Iris pigment epithelial cell (primary cell): ENCODE measurements at regions not wholly inside any gene's neighbourhood (a gene's known extent, or its start where the extent isn't known, plus 50 kb on each side); places are given as distances from the start of the nearest gene placed in this dataset.
"Not testable (repeated sequence)": the region's sequence is repeated elsewhere in the genome, so short reads cannot be mapped to it uniquely, and the experiment has no call there.

Experiments
- DNase-seq: peaks from one replicate; pipeline ENCODE4 v3.0.0-alpha.2; 2011; ENCODE audit warnings: low read depth

DNA sequence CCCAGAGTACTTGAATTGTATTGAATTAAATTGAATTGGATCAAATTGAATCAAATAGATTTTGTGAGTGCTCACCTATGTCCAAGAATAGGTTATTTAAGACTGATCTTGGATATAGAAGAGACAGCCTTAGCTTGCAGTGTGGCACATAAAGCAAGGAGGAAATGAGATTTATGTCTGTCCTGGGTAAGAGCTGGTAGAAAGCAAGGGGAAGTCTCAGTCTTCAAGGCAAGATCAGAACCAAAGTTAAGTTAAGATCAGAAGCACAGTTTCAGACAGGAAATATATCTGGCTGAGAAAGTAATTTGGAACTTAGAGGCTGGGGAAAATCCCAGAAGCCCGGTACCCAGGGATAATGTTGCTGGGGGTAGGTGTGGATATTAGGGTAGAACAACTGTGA is 244.4 kb upstream of the ARPP21 start:
- DNase-seq, result no peak

DNA sequence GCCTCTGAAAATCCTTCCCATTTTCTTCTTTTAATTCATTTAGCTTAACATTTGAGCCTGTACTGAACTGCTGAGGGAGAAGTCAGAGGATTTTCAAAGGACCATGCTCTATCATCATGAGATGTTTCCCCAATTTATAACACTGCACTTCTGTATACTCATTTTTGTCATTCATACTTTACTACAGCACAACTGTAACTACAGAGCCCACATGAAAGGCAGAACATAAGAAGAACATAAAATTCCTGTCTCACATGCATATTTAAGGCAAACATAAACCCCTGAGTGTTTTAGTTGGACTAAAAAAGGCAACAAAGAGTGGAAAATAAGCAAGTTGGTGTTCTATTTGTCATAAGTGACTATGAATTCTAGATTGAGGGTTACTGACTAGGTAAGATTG is 237.7 kb upstream of the ARPP21 start:
- no peak for DNase-seq

DNA sequence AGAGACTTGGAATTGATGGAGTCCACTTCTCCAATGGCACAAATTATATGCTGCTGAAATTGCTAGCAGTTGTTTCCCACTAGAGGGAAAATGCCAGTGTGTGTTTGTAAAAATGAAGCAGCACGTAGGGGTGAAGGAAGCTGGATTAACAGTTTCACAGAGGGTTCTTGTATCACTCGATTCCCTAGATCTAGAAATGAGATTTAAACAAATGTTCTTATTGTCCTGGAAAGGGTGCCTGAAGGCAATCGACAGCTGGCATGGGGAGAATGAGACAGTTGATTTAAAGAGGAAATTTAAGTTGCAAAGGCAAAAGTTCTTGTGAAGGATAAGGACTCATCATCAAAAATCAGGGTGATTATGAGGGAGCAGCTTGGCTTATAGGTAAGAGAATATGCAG is 234.8 kb upstream of the ARPP21 start:
- DNase-seq, result no peak

DNA sequence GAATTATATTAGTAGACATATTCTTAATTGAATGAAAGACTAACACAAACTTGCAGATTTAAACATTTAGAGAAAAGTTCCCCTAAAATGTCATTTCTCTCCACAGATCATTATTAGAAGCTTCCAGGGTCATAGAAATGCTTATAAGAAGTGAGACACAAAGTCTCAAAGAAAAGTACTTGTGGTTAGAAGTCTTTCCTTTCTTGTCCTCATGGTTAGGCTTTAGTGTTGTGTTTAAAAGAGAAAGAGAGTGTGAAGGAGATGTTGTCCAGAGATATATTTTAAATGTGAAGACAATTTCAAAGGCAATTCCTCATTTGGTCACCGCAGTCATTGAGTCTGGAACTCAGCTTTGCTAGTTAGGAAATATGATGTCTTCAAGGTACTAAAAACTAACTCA is 230.4 kb upstream of the ARPP21 start:
- DNase-seq, result no peak

DNA sequence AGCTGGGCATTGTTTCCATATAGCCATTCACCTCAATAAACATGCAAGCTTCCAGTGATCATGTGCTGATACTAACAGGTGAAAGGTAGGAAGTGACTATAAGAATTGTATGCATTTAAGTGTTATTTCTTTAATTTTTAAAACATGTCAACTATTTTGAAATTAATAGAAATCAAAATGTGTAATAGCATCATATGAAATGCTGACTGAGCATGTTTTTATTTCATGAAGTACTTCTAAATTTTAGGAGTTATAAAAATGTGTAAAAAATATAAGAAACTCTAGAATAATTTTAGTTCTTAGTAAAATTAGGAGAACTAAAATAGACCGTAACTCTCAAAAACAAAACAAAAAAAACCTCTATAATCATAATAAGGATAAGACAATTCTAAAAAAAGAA is 229.3 kb upstream of the ARPP21 start:
- DNase-seq, result no peak

DNA sequence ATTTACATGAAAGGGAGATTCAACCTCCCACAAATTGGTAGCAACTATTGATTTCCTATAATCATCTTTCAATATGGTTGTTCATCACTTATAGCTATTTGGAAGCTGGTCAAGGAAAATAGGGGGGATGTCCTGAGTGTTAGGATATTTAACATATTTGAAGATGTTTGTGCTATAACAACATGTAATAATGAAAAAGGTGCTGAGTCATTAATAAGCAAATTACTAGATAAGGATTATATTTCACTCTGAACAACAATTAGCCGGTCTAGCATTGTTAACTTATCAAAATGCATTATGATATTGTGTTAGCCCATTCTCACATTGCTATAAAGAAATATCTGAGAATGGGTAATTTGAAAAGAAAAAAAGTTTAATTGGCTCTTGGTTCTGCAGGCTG is 225.8 kb upstream of the ARPP21 start:
- DNase-seq, result no peak

DNA sequence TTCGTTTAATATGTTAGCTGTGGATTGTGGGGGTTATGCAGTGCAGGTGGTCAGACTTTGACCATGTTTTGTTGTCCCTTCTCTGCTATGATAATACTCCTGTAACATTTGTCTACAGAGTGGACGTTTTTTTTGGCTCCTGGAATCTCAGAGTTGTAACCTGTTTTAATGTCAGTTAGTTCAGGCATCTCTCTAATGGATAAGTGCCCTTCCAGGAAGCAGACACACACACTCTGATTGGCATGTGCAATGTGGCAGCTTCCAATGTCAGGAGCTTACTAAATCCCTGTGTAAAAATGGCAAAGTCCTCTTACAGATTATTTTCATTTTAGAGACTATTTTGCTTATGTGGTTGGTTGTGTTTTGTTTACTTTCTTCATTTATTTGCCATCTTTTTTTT is 222.2 kb upstream of the ARPP21 start:
- no peak for DNase-seq

DNA sequence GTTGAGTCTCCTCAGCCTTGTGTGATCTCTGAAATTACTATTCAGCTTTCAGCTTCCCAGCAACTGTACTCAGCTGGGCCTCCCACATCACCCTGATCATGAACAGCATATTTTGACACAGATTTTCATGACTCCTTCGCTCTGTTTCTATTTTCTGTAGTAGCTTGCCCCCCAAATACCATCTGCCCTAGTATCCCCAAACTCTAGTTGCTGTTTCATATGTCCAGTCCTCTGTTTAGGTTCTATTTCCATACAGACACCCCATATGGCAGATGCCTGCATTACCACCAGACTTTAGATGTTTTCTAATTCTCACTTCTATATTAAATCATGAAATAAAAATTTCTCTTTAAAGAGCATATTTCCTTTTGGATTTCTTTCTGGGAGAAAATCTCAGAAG is 217.2 kb upstream of the ARPP21 start:
- no peak for DNase-seq

DNA sequence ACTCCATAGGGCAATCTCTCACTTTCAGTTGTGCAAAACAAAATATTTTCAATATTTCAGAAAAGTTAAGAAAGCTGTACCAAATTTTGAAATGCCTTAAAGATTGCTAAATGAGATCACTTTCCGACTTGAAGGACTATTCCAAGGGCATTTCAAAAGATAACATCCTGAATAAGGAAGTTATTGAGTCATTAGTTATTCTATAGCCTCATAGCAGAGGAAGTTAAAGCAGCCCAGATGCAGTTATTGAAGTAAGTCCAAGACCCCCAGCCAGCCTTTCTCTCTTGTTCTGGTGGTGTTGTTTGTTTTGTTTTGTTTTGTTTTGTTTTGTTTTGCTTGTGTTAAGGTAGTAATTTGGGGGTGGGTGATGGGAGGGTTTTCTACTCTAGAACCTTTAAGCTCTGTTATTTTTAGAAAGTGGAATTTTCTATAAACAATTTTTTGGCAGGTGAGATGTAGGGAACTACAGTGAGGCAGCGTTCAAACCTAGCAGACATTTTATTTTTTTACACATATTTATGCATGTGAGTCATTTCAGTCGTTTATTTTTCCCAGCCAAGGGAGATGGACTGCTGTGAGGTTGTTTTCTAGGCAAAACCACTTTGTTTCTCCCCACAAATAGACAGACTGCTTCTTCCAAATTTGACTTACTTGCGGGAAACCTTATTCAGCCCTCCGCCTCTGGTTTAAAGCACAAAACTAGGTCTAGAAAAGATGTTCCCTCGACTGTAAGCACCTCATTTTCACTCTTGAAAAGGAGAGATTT is 216.3 kb upstream of the ARPP21 start:
- DNase-seq, result peak; percentile 45

DNA sequence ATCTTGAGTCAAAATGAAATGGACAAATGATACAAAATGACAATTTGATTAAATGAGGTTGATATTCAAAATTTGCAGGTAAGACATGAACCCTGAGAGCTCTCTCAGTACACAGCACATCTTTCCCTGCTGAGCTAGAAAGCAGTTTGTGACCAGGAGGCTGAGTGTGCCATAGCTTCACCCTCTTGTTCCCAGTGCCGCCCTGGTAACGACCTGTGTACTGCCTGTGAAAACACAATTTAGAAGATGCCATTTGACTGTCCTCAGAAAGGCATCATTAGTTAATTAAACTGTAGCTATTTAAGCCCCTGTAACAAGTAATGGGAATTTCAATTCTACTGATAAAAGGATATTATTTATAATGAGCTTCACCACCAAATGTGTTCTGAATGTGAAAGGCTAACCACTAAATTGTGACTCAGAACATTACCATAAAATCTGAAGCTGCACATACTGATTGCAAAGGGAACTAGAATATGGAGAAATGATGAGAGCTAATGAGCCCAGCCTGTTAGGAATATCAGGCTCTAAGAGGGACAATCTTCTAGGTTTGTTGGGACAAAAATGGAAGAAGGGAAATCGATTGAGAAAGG is 212.9 kb upstream of the ARPP21 start:
- DNase-seq, result peak; percentile 11

DNA sequence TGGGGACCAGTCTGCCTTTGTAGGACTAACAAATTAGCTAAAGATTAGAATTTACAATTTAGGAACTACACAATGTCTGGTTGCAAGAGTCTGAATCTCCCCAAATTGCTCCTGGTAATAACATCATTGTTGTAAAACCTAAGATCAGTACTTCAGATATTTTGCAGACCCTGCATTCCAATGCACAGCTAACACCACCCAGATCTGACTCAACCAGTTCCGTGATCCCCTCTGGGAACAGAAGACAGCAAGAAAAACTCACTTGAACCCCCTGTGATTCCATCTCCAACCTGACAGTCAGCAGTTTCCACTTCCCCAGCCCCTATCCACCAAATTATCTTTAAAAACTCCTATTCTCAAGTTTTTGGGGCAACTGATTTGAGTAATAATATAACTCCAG is 201.9 kb upstream of the ARPP21 start:
- no peak for DNase-seq

DNA sequence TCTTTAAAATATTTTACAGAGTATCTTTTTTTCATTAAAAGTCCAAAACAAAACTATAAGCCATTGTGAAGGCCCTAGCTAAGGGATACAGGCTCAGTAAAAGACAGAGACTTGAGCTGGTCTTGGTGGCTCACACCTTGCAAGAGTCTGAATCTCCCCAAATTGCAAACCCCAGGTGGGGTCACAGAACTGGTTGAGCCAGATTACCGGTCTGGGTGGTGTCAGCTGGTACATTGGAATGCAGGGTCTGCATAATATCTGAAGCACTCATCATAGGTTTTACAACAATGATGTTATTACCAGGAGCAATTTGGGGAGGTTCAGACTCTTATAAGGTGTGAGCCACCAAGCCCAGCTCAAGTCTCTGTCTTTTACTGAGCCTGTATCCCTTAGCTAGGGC is 201.2 kb upstream of the ARPP21 start:
- no peak for DNase-seq

DNA sequence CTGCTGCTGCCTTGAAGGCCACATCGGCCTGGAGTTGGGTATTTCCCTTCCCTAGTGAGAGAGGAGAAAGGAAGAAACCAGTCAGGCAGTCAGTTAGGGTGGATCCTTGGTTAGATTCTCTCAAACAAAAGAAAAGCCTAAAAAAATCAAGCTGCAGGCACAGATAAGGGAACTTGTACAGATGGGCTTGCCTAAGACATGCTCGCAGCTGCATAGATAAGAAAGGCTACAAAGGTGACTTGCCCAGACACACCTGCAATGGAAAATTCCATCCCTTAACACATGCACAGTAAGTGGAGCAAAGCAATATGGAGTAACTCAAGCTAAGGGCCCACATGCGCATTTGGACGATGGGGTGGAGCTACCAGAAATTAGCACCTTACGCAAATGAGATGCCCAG is 199.7 kb upstream of the ARPP21 start:
- no peak for DNase-seq

DNA sequence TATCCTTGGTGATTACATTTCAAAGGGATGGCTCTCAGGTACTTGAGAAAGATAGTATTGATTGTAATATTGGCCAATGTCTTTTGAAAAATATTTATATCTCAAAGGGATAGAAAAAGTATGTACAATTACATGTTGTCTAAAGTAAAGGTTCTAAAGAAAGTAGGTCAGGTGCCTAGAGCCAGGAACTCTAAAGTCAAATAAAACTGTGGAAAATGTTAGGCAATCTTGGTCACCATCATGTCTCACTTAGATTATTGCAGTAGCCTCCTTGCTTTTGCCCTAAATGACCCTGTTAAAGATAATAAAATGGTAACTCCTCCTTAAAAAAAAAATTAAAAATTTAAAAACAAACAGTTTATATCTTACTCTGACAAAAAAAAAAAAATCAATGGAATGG is 198.5 kb upstream of the ARPP21 start:
- DNase-seq, result no peak

DNA sequence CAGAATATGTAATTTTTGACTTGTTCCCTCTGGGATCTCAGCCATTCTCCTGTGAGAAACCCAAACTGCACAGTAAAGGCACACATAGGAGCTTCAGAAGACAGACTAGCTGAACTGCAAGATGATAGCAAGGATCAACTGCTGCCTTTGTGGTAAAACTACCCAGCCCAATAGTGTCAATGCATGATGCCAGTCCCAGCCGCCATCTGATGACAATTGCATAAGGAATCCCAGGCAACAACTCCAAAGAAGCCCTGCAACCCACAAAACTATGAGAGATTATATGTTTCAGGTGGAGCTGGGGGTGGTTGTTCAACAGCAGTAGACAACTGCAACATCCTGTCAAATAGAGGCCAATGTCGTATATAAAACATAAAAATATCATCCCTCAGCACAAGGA is 192.4 kb upstream of the ARPP21 start:
- no peak for DNase-seq

DNA sequence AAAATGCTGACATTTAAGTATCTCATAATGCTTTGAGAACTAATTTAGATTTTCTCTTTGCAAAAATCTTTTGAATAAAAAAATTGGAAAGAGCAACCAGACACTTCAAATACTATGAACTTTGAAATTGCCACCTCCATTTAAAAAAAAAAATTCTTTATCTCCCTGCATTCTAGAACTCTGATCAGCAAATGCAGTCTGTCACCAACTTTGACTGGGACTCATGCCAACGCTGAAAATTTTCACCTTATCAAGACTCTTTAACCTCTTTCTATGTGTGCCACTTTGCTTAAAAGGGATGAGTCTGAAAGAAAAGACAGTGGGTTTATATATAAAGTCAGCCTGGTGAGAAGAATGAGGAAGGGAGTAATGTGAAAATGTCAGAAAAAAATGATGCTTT is 191.2 kb upstream of the ARPP21 start:
- DNase-seq, result no peak

DNA sequence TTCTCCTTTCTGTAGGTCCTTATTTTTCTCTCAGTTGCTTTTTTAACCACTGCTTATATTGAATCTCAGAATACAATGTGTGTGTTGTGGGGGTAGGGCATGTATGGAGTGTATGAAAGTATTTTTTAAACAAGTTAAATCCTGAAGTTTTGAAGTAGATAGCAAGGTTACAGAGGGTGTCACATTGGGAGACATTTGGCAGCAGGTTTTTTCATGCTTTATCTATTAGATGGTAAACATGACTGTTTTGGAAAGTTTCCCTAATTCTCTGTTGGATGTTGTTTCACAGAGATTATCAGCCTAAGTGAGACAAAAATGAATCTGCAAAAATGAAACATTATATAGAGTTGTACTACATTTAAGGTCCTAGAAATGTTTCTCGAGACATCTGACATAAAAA is 190.6 kb upstream of the ARPP21 start:
- DNase-seq, result no peak

DNA sequence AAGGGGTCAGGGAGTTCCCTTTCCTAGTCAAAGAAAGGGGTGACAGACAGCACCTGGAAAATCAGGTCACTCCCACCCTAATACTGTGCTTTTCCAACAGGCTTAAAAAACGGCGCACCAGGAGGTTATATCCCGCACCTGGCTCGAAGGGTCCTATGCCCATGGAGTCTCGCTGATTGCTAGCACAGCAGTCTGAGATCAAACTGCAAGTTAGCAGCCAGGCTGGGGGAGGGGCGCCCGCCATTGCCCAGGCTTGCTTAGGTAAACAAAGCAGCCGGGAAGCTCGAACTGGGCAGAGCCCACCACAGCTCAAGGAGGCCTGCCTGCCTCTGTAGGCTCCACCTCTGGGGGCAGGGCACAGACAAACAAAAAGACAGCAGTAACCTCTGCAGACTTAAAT is 184.5 kb upstream of the ARPP21 start:
- not testable (repeated sequence) for DNase-seq

DNA sequence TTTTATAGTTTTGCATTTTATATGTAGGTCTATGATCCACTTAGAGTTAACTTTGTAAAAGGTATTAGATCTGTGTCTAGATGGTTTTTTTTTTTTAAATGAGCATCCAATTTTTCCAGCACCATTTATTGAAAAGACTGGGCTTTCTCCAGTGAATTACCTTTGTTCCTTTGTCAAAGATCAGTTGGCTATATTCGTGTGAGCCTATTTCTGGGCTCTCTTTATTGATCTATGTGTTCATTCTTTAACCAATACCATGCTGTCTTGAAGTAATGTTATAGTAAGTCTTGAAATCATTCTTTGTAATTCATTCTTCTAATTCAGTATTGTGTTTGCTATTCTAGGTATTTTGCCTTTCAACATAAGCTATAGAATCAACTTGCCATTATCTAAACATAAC is 165.4 kb upstream of the ARPP21 start:
- no peak for DNase-seq

DNA sequence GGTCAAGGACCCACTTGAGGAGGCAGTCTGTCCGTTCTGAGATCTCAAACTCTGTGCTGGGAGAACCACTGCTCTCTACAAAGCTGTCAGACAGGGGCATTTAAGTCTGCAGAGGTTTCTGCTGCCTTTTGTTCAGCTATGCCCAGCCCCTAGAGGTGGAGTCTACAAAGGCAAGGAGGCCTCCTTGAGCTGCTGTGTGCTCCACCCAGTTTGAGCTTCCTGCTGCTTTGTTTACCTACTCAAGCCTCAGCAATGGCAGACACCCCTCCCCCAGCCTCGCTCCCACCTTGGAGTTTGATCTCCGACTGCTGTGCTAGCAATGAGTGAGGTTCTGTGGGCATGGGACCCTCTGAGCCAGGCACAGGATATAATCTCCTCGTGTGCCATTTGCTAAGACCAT is 156.8 kb upstream of the ARPP21 start:
- not testable (repeated sequence) for DNase-seq

DNA sequence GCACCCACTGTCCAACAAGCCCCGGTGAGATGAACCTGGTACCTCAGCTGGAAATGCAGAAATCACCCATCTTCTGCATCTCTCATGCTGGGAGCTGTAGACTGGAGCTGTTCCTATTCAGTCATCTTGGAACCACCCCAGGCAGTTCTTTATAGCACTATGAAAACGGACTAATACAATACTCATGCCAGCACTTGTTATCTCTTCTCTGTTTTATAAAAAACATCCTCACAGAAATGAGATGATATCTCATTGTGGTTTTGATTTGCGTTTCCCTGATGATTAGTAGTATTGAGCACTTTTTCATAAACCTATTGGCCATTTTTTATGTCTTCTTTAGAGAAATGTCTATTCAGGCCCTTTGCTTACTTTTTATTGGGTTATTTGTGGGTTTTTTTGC is 156.2 kb upstream of the ARPP21 start:
- no peak for DNase-seq

DNA sequence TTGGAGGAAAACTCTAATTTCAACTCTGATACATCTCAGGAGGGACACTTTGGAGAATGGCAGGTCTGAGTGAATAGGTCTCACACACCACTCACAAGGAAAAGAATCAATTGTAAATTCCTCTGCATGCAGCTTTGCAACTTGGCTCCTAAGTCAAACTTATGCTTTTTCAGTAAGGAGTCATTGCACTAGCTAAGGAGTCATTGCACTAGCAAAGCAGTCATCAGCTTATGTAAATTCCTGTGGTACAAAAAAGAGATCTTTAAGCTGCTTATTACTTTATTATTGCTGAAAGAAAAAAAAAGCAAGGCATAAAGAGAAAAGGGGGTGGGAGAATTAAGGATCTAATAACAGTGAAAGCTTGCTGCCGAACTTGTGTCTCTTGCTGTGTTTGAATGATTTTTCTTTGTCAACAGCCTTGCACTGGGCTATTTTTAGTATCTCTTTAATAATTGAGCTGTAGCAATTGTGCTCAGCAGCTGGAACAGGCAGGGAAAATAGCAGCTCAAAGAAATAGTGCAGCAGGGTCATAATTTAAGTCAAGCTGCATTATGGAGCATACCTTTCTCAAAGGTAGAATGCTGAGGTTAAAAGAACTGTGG is 154.3 kb upstream of the ARPP21 start:
- DNase-seq, result no peak

DNA sequence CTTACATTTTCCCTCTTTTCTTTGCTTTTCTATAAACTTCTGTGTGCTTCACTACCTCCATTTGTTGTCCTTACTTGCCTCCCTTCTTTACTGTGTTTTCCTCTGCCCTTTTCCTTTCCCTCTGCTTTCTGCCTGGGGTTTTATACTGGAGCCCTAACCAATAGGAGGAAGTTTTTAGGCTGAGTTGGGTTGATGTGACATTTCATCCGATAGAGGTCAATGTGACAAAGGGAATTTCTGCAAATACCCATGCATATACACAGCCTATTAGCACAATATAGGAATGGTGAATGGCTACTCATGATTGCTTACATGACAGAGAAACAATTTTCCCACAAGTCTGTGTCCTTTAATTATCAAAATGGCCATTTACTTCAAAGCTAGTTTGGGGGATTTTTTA is 153.0 kb upstream of the ARPP21 start:
- no peak for DNase-seq

DNA sequence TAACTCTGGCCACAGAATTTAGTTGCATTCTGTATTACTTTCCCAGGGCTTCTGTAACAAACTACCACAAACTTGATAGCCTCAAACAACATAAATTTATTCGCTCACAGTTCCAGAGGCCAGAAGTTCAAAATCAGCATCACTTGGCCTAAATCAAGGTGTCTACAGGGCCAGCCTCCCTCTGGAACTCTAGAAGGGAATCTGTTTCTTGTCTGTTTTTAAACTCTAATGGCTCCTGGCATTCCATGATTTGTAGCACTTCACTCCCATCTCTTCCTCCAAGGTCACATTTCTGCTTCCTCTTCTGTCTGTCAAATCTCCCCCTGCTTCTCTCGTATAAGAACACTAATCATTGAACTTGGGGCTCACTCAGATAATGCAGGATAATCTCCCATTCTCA is 151.9 kb upstream of the ARPP21 start:
- no peak for DNase-seq
